ENCODE measurements at regions not wholly inside any gene's neighbourhood (a gene's known extent, or its start where the extent isn't known, plus 50 kb on each side); places are given as distances from the start of the nearest gene placed in this dataset.

DNA sequence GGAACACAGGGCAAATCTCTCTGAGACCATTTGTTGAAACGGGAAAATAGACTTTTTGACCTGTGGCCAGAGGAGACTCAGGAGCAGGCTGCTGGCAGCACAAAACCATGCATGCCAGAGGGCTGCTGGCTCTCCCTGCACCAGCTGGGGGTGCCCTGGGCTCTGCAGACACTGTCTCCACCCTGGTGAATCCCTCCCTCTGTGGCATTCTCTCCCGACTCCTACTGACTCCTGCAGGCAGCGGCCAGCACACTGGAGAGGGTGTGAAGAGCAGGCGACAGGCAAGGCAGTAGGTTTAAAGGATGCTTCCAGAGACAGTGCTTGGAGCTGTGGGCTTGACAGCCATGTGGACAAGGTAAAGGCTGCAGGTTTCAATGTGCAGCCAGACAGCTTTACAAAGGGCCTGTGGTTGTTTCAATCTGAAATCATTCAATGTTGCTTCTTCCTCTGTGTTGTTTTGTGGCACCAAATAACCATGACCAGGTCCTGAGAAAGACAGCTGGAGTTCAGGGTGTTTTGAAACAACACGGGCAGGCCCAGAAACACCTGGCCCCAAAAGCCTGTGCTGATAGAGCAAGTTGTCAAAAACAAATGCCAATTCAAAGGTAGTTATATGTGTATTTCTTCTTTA is 431.0 kb upstream of the ATP10A start:
- TF ChIP-seq, protein P1, sequence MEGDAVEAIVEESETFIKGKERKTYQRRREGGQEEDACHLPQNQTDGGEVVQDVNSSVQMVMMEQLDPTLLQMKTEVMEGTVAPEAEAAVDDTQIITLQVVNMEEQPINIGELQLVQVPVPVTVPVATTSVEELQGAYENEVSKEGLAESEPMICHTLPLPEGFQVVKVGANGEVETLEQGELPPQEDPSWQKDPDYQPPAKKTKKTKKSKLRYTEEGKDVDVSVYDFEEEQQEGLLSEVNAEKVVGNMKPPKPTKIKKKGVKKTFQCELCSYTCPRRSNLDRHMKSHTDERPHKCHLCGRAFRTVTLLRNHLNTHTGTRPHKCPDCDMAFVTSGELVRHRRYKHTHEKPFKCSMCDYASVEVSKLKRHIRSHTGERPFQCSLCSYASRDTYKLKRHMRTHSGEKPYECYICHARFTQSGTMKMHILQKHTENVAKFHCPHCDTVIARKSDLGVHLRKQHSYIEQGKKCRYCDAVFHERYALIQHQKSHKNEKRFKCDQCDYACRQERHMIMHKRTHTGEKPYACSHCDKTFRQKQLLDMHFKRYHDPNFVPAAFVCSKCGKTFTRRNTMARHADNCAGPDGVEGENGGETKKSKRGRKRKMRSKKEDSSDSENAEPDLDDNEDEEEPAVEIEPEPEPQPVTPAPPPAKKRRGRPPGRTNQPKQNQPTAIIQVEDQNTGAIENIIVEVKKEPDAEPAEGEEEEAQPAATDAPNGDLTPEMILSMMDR (IDR thresholded peaks at IDR 0.05; ENCODE audit: low read depth, low read length) = no peak
- H3K4me3 ChIP-seq (replicated peaks in 1 of 2; ENCODE audit: low read depth in 2 of 2, low read length in 2 of 2) = no peak overlapping the region
- no peak for DNase-seq (ENCODE audit: low read depth in 2 of 2)

DNA sequence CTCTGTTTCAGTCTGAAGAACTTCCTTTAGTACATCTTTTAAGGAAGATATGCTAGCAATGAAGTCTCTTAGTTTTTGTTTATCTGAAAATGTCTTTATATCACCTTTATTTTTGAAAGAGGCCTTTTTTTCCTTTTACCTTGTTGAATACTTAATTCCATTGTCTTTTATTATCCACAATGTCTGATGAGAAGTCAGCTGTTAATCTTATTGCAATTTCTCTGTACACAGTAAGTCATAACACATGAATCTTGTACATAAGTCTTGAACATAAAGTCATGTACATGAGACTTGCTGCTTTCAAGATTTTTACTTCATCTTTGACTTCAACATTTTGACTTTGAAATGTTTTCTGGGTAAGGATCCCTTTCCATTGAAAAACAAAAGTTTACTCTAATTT is 424.3 kb upstream of the ATP10A start:
- no peak overlapping the region for H3K4me3 ChIP-seq (replicated peaks in 1 of 2; ENCODE audit: low read depth in 2 of 2, low read length in 2 of 2)
- TF ChIP-seq, protein P1 (IDR thresholded peaks at IDR 0.05; ENCODE audit: low read depth, low read length) = no peak
- no peak for DNase-seq (ENCODE audit: low read depth in 2 of 2)

DNA sequence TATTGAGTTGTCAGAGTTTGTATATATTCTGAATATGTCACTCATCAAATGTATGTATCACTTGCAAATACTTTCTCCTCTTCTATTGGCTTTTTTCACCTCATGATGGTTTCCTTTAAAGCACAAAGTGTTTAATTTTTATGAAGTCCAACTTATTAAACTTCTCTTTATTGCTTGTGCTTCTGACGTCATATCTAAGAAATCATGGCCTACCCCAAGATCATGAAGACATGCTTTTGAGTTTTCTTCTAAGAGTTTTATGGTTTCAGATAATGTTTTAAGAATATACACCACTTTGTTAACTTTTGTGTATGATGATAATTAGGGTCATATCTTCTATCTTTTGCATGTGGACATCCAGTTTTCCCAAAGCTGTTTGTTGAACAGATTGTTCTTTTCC is 417.2 kb upstream of the ATP10A start:
- no peak overlapping the region for H3K4me3 ChIP-seq (replicated peaks in 1 of 2; ENCODE audit: low read depth in 2 of 2, low read length in 2 of 2)
- TF ChIP-seq, protein P1 (IDR thresholded peaks at IDR 0.05; ENCODE audit: low read depth, low read length) = no peak
- no peak for DNase-seq (ENCODE audit: low read depth in 2 of 2)

DNA sequence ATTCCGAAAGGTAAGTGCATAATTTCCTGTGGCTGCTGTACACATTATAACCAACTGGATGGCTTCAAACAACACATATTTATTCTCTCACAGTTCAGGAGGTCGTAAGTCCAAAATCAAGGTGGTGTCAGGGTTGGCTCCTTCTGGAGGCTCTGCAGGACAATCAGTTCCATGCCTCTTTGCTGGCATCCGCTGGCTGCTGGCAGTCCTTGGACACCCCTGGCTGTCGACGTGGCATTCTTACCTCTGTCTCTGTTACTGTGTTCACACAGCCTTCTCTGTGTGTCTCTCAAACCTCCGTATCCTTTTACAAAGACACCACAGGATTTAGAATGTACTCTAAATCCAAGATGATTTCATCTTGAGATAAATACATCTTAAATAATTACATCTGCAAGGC is 398.8 kb upstream of the ATP10A start:
- no peak overlapping the region for H3K4me3 ChIP-seq (replicated peaks in 1 of 2; ENCODE audit: low read depth in 2 of 2, low read length in 2 of 2)
- DNase-seq (ENCODE audit: low read depth in 2 of 2) = no peak
- TF ChIP-seq, protein P1 (IDR thresholded peaks at IDR 0.05; ENCODE audit: low read depth, low read length) = no peak

DNA sequence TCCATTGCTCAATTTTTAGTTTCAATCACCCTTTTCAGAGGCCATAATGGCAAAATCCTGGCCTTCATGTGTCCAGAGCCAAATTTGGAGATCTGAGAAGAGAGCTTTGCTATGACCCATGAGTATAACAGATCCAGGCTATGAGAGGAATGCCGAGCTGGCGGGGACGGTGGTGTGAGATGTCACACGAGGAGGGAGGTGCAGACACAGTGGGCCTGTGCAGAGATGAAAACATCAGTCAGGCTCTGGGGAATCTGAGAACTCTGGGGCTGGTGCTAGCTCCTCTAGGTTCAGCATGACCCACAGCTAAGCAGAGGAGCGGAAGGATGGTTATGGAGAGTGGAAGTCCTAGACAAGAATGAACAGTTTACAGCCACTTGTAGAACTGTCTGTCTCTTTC is 398.3 kb upstream of the ATP10A start:
- H3K4me3 ChIP-seq (replicated peaks in 1 of 2; ENCODE audit: low read depth in 2 of 2, low read length in 2 of 2) = no peak overlapping the region
- DNase-seq (ENCODE audit: low read depth in 2 of 2) = no peak
- TF ChIP-seq, protein P1 (IDR thresholded peaks at IDR 0.05; ENCODE audit: low read depth, low read length) = no peak

DNA sequence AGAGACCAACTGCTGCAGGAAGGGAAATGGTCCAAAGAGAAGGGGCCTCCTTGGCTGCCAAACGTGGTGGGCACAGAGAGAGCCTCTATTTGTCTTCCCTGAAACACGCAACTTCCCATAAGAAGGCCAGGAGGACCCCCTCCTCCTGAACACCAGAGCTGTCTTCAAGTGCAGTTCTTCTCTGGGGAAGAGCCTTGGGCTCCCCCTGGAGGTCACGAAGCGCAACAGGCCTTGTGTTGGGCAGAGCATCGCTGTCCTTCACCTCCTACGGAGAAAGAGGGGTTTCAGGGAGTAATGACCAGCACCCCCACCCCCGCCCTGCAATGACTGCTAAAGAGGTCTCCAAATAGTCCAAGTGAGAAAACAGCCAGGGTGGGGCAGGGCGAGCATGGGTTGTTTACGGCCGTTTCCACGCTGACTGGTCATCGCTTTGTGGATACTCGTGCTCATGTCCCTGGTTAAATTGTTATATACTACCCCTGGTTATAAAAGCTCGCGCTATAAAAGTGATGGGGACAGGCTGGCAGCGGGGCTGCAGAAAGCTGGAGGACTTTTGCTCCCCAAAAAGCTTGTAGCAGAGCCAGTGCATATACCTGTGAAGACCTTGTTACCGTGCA is 397.5 kb upstream of the ATP10A start:
- no peak overlapping the region for H3K4me3 ChIP-seq (replicated peaks in 1 of 2; ENCODE audit: low read depth in 2 of 2, low read length in 2 of 2)
- TF ChIP-seq, protein P1 (IDR thresholded peaks at IDR 0.05; ENCODE audit: low read depth, low read length) = peak; percentile 69
- peak in 1 of 2 donors; percentile 17 for DNase-seq (ENCODE audit: low read depth in 2 of 2)
